HT1080 (cell line): ENCODE measurements at regions not wholly inside any gene's neighbourhood (a gene's known extent, or its start where the extent isn't known, plus 50 kb on each side); places are given as distances from the start of the nearest gene placed in this dataset. TPM values are rescaled to one million over a fixed set of nuclear protein-coding genes. Genes with fewer than 3 reads are reported as not detected.
"Not testable (repeated sequence)": the region's sequence is repeated elsewhere in the genome, so short reads cannot be mapped to it uniquely, and the experiment has no call there.

Experiments used
- DNase-seq: peaks from one replicate; pipeline ENCODE4 v3.0.0-alpha.2; 2015; ENCODE audit warnings: low read depth
- small RNA-seq: library from RNA; depleted of rRNA; stranded (forward); fragments of <200 nt; gene quantifications from one replicate; pipeline ENCODE3, GENCODE V24; 2014

DNA sequence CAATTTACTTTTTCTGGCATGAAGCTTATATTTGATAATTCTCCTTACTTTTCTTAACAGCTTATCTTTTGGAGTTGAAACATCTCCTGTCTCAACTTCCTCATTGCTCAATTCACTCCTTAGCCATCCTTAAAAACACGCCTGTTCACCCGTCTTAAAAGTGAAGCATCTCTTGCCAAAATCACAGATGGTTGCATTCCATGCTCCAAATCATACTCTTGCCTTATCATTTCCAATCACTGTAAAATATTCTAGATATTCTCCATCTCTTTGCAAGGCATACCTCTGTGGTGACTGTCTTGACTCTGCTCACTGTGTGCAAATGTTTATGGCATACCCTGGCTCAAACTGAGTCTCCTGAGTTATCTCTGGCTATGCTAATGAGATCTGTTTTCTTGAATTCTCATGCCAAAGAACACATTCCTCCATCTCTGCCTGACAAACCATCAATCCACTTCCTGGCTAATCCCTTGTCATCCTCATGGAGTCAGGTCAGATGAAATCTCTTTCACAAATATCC is 1393.3 kb downstream of the CDY2B start:
- no peak for DNase-seq

- DNase-seq, result no peak
These were observed 1400.0 kb downstream of the CDY2B start for GRCh38 chrY:16480031-16480430.

GRCh38 chrY:16474053-16474452 is 1406.0 kb downstream of the CDY2B start:
- DNase-seq, result no peak

DNA sequence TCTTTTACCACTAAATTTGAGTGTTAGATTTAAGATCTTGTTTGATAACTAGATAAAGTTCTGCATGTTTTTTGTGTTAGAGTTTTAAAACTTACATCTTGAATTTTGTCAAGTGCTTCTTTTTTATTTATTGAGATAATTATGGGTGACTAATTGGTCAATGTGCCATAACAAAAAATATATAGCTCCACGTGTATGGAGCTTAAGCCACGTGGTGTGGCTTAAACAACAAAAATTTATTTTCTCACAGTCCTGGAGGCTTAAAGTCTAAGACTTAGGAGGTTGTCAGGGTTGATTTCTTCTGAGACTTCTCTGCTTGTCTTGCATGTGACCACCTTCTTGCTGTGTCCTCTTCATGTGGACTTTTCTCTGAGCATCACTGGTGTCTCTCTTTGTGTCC is 1425.2 kb downstream of the CDY2B start:
- DNase-seq, result no peak

DNA sequence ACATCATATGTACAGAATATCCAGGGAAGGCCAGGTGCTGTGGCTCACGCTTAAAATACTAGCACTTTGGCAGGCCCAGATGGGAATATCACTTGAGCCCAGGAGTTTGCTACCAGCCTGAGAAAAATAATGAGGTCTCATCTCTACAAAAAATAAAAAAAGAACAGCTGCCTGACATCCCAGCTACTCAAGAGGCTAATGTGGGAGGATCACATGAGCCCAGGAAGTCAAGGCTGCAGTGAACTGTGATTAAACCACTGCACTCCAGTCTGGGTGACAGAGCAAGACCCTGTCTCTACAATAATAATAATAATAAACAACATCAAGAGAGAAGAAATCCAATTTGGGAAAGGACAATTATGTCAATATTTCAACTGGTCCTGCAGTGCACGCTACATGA is 1433.9 kb downstream of the CDY2B start:
- no peak for DNase-seq

GRCh38 chrY:16409206-16409923 is 1470.7 kb downstream of the CDY2B start:
- not testable (repeated sequence) for DNase-seq

DNA sequence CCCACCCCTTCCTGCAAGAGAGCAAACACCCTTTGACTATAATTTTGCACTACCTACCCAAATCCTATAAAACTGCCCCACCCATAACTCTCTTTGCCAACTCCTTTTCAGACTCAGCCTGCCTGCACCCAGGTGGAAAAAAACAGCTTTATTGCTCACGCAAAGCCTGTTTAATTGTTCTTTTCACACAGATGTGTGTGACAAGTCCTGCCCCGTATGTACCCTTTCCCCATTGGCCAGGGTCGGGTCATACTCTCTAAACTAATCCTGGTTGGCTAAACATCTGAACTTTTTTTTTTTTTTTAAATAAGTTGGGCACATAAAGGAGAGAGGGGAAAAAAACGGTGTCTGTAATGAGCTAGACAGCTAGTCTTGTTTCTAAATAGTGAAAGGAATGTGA is 1500.6 kb downstream of the CDY2B start:
- not testable (repeated sequence) for DNase-seq

GRCh38 chrY:16341592-16341991 is 1538.4 kb downstream of the CDY2B start:
- DNase-seq, result not testable (repeated sequence)

- not testable (repeated sequence) for DNase-seq
These were observed 1549.8 kb downstream of the CDY2B start for GRCh38 chrY:16330032-16330758.

GRCh38 chrY:16329135-16329820 is 1550.7 kb downstream of the CDY2B start:
- not testable (repeated sequence) for DNase-seq

Small RNA genes lying in the stretch of these regions (small RNA-seq; reads per million reads assigned to genes)
- not detected for gene RNU6-184P
